ENCODE measurements at regions not wholly inside any gene's neighbourhood (a gene's known extent, or its start where the extent isn't known, plus 50 kb on each side); places are given as distances from the start of the nearest gene placed in this dataset.

GRCh38 chr9:118962426-118962825 lies 406.8 kb downstream of the BRINP1 start:
- TF ChIP-seq CTCF (IDR thresholded peaks at IDR 0.05 in 2 of 3, conservative IDR thresholded peaks at IDR 0.05 in 1 of 3; ENCODE audit: control insufficient read depth in 2 of 3, extremely low read depth in 1 of 3, insufficient read depth in 1 of 3, low read depth in 3 of 3, low read length in 3 of 3) (no peak), SMC3 (IDR thresholded peaks at IDR 0.05; ENCODE audit: borderline replicate concordance, low read length) (no peak), POLR2A (IDR thresholded peaks at IDR 0.05; ENCODE audit: low read depth, low read length) (no peak), EZH2 (IDR thresholded peaks at IDR 0.05; ENCODE audit: borderline replicate concordance, control insufficient read depth, low read depth, low read length) (no peak), TAF1 (IDR thresholded peaks at IDR 0.05; ENCODE audit: borderline replicate concordance, low read depth, low read length) (no peak)

All from GM12878 (cell line).